Stomach smooth muscle (tissue), 2 donors: ENCODE measurements at regions not wholly inside any gene's neighbourhood (a gene's known extent, or its start where the extent isn't known, plus 50 kb on each side); places are given as distances from the start of the nearest gene placed in this dataset.

ENCODE experiments used
- H3K27ac ChIP-seq: one replicate; pipeline ENCODE4 v1.7.0; 2013; ENCODE audit warnings: mild to moderate bottlenecking, low read length, inconsistent platforms
- H3K27me3 ChIP-seq, 2 donors: one replicate each; pipeline ENCODE4 v1.7.0; 2013; ENCODE audit warnings: low read length in 2 of 2; ENCODE audit not compliant: insufficient read depth in 2 of 2, control insufficient read depth in 1 of 2
- H3K36me3 ChIP-seq, 2 donors: one replicate each; pipeline ENCODE4 v1.7.0; 2013; ENCODE audit warnings: low read length in 2 of 2; ENCODE audit not compliant: control insufficient read depth in 2 of 2, insufficient read depth in 2 of 2
- H3K4me1 ChIP-seq: one replicate; pipeline ENCODE4 v1.7.0; 2013; ENCODE audit warnings: low read length; ENCODE audit not compliant: control insufficient read depth, insufficient read depth
- H3K4me3 ChIP-seq, 2 donors: one replicate each; pipeline ENCODE4 v1.7.0; 2013; ENCODE audit warnings: low read length in 2 of 2
- H3K9ac ChIP-seq, 2 donors: one replicate each; pipeline ENCODE4 v1.7.0; 2013; ENCODE audit warnings: low read length in 2 of 2, mild to moderate bottlenecking in 1 of 2
- H3K9me3 ChIP-seq, 2 donors: one replicate each; pipeline ENCODE4 v1.7.0; 2013; ENCODE audit warnings: low read length in 2 of 2; ENCODE audit not compliant: control insufficient read depth in 2 of 2
- donor health status: healthy.
- donor health status: Pancreatic carcinoma.

DNA sequence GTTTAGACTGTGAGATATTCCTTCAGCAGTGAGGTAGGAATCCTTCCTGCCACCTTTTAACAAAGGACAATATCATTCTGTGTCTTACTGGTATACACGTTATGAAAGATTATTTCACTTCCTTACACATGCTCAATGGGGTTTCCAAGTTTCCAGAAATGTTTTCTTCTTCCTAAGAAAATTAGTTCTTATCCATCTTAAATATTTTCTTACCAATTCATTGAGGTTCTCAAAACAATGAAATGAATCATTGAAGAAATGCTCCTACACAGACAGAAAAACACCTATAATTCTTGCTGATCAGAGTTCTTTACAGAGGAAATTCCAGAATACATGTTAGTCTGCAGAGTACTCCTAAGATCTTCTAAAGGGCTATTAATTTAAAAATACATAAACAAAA, 51.4 kb upstream of the SEC61G start:
- H3K9me3 ChIP-seq: no peaks in the 10 kb centered on the region
- H3K9ac ChIP-seq: no peak overlapping the region
- H3K27me3 ChIP-seq: no peaks in the 10 kb centered on the region
- H3K27ac ChIP-seq: no peak overlapping the region
- peaks cover 26% of the 10 kb centered on the region for H3K4me1 ChIP-seq
- no peaks in the 10 kb centered on the region for H3K36me3 ChIP-seq
- H3K4me3 ChIP-seq: no peak overlapping the region

DNA sequence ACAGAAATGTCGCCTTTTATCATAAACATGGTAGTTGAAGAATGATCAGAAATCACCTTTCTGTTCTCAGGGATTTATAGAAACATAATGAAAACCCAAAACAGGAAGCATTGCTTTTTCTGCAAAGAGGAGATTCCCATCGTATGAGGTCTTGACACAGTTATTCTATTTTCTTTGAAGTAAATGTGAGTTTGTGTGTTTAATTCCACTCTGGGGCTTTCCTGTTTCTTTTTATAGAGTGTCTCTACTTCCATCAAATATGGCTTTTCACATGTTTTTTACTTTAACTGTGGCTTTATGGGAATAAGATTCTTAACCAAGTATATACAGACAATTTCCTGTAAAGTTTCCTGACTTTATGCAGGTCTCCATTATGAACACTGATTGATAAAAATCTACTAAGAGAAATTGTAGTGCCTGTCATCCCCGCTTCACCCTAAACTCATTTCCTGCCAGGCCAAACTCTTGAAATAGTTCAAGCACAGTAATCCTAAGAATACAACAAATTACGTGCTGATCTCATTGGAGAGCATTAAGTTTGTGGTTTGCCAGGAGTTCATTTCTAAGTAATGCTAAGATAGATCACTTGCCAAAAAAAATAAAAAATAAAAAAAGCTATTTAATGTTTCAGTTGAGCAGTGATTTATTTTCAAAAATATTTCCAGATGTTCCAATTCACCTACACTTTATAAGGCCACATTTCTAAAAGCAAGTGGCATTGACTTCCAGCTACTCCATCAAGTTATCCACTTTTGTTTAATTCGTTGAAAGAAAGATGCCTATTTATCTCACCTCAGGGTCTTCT, 52.2 kb upstream of the SEC61G start:
- Histone ChIP-seq H3K9me3 (no peaks in the 10 kb centered on the region), H3K4me1 (peaks cover 26% of the 10 kb centered on the region), H3K27me3 (no peaks in the 10 kb centered on the region), H3K4me3 (peak overlapping the region in 1 of 2 donors; percentile 8), H3K9ac (no peak overlapping the region), H3K36me3 (no peaks in the 10 kb centered on the region), H3K27ac (peak overlapping the region; percentile 58)

DNA sequence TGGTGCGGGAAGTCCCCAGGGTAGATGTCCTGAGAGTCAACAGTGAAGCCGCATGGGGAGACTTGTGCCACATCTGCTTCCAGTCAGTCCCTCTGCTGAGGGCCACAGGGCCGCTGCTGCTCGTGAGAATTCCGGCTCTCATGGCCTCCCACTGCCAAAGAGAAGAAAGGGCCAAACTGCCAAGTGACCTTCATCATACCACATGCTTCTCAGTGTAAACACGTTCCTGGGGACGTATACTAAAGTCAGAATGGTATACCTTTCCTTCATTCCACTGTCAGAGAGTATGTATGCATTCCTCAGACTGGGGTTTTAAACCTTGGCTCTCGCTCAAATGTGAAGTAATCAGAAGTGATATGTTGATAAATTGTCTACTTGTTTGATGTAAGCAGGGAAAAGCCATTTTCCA, 52.8 kb upstream of the SEC61G start:
- Histone ChIP-seq H3K27me3 (no peaks in the 10 kb centered on the region), H3K27ac (peak overlapping the region; percentile 58), H3K4me3 (peak overlapping the region; percentile 8 to 47), H3K9ac (no peak overlapping the region), H3K9me3 (no peaks in the 10 kb centered on the region), H3K36me3 (no peaks in the 10 kb centered on the region), H3K4me1 (peaks cover 26% of the 10 kb centered on the region)

DNA sequence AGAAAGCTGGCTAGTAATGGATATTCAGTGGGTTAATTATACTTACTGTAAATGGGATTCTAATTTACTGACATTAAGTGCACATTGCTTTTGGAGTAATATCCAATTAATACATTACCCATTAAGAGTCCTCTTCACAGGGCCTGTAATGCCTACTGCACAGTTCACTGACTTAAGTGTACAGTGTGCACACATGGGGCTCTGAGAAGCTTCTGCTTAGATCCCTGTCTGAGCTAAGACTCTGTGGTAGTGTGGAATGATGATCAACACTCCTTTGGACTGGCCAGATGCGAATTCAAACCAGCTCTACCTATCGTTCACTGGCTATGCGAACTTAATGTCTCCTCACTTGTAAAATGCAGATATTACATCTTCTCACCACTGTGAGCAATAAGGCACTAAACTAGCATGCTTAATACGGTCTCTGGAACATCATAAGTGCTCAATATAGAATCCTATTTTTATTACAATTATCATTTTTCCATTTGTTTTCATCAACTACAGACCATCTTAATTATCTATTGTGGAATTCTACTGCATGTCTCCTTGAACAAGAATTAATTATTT, 53.8 kb upstream of the SEC61G start:
- Histone ChIP-seq H3K4me3 (no peak overlapping the region), H3K4me1 (peaks cover 26% of the 10 kb centered on the region), H3K9me3 (no peaks in the 10 kb centered on the region), H3K27ac (no peak overlapping the region), H3K9ac (no peak overlapping the region), H3K27me3 (no peaks in the 10 kb centered on the region), H3K36me3 (no peaks in the 10 kb centered on the region)

DNA sequence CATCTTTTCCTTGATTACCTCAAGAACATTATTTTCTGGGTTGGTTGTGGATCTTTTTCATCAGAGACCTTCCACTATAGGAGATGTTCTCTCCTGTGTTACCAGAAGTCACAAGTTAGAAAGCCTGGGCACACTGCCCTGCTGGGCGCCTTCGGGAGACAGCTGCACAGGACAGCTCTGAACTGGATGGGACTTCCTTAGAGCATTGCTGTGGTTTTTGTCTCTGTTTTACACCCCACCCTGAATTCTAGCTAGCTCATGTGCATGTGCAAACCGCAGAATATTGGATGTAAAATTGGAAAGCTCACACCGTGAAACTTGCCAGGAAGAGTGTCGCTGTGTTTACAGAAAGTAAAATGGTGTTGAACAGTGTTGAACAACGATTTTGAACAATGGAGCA, 54.4 kb upstream of the SEC61G start:
- peaks cover 26% of the 10 kb centered on the region for H3K4me1 ChIP-seq
- no peaks in the 10 kb centered on the region for H3K36me3 ChIP-seq
- no peaks in the 10 kb centered on the region for H3K27me3 ChIP-seq
- H3K27ac ChIP-seq: peak overlapping the region; percentile 37
- no peak overlapping the region for H3K9ac ChIP-seq
- H3K4me3 ChIP-seq: no peak overlapping the region
- H3K9me3 ChIP-seq: no peaks in the 10 kb centered on the region

DNA sequence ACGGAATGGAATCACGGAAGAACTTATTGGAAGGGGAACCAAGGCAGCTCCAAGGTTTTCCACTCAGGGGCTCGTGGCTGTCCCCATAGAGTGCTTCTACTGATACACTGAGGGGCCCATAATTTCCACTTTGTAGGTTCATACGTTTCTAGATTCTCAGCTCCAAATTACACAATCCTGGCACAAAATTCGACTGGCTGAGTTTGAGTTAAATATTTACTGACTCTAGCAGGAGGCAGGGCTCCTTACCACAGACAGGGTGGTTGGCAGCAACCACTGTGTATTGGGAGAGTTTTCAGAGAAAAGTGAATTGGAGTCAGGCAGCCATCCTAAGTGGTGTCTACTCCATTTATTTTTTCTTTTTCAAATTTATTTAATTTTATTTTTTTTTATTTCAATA, 55.4 kb upstream of the SEC61G start:
- Histone ChIP-seq H3K9me3 (no peaks in the 10 kb centered on the region), H3K4me3 (no peak overlapping the region), H3K9ac (no peak overlapping the region), H3K36me3 (no peaks in the 10 kb centered on the region), H3K27me3 (no peaks in the 10 kb centered on the region), H3K27ac (peak overlapping the region; percentile 19), H3K4me1 (peaks cover 26% of the 10 kb centered on the region)

DNA sequence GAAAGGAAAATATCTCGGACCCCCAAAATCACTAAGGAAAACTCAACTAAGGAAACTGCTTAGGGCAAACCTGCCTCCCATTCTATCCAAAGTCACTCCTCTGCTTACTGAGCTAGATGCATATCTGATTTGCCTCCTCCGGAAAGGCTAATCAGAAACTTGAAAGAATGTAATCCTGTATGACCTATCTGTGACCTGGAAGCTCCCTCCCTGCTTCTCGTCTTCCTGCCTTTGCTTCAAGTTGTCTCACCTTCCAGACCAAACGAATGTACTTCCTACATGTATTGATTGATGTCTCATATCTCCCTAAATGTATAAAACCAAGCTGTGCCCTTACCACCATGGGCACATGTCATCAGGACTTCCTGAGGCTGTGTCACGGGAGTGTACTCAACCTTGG, 58.1 kb upstream of the SEC61G start:
- H3K4me1 ChIP-seq: peaks cover 17% of the 10 kb centered on the region
- no peak overlapping the region for H3K9ac ChIP-seq
- H3K4me3 ChIP-seq: no peak overlapping the region
- no peaks in the 10 kb centered on the region for H3K27me3 ChIP-seq
- no peak overlapping the region for H3K27ac ChIP-seq
- H3K9me3 ChIP-seq: no peaks in the 10 kb centered on the region
- H3K36me3 ChIP-seq: no peaks in the 10 kb centered on the region

DNA sequence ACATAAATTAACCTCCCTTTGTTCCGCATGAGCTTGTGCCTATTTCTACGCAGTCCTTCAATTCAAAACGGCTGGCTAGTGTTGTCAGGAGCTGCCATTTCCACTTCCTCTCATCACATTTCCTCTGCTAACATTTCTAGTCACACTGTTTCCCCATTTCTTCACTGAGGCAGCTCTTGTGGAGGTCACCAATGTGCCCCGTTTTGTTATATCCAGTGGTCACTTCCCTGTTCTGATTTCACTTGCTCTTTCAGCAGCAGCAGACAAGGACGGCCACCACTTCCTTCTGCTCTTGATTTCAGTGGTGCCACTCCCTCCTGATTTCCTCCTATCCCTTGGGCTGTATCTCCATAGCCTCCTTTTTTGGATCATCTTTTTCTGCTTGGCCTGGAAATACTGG, 64.8 kb upstream of the SEC61G start:
- Histone ChIP-seq H3K4me1 (no peaks in the 10 kb centered on the region), H3K27me3 (no peaks in the 10 kb centered on the region), H3K9me3 (no peaks in the 10 kb centered on the region), H3K9ac (no peak overlapping the region), H3K36me3 (no peaks in the 10 kb centered on the region), H3K27ac (no peak overlapping the region), H3K4me3 (no peak overlapping the region)

DNA sequence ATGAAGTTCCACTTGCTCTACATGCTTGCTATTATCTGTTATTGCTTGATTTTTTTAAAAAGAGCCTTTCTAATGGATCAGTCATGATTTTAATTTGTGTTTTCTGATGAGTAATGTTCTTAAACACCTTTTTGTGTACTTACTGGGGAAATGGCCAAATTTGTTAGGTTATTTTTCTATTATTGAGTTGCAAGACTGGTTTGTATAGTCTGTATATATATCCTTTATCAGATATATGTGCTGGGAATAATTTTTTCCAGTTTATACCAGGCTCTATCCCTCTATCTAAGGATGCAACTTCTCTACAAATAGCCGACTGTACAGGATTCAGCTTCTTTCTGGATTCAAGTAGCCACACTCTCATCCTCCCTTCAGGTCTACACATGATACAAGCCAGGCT, 65.6 kb upstream of the SEC61G start:
- H3K27me3 ChIP-seq: no peaks in the 10 kb centered on the region
- H3K9ac ChIP-seq: no peak overlapping the region
- H3K4me1 ChIP-seq: no peaks in the 10 kb centered on the region
- no peaks in the 10 kb centered on the region for H3K9me3 ChIP-seq
- no peak overlapping the region for H3K4me3 ChIP-seq
- no peaks in the 10 kb centered on the region for H3K36me3 ChIP-seq
- no peak overlapping the region for H3K27ac ChIP-seq

DNA sequence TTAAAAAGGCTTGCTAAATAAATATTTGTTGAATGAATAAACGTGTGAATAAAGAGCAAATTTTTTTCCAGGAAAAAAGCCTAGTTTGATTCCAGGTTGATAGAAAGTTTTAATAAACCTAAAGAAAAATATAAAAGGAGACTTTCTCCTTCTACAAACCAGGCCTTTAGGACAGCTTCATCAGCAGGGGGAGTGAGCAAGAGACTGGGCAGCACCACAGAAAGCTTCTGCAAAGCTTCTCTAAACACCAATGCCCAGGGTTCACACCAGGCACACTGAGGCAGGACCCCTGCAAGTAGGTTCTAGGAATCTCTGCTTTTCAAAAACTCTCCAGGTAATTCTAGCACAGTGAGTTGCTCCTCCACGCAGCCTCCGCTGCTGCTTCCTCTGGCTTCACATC, 66.4 kb upstream of the SEC61G start:
- H3K27me3 ChIP-seq: no peaks in the 10 kb centered on the region
- H3K4me1 ChIP-seq: no peaks in the 10 kb centered on the region
- H3K9ac ChIP-seq: peak overlapping the region in 1 of 2 donors; percentile 4
- H3K9me3 ChIP-seq: no peaks in the 10 kb centered on the region
- H3K36me3 ChIP-seq: no peaks in the 10 kb centered on the region
- H3K27ac ChIP-seq: no peak overlapping the region
- no peak overlapping the region for H3K4me3 ChIP-seq

DNA sequence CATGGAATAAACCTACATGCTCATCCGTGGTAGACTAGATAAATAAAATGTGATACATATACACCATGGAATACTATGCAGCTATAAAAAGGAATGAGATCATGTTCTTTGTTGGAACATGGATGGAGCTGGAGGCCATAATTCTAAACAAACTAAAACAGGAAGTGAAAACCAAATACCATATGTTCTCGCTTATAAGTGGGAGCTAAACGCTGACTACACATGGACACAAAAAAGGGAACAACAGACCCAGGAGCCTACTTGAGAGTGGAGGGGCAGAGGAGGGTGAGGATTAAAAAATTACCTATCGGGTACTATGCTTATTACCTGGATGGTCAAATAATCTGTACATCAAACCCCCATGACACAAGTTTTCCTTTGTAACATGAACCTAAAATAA, 68.7 kb upstream of the SEC61G start:
- Histone ChIP-seq H3K36me3 (no peaks in the 10 kb centered on the region), H3K9me3 (no peaks in the 10 kb centered on the region), H3K27ac (no peak overlapping the region), H3K4me1 (no peaks in the 10 kb centered on the region), H3K9ac (no peak overlapping the region), H3K4me3 (no peak overlapping the region), H3K27me3 (no peaks in the 10 kb centered on the region)
